Immature natural killer cell (primary cell): ENCODE measurements at regions not wholly inside any gene's neighbourhood (a gene's known extent, or its start where the extent isn't known, plus 50 kb on each side); places are given as distances from the start of the nearest gene placed in this dataset.

Experiments
- DNase-seq, 3 donors: peaks; one replicate each; pipeline ENCODE4 v3.0.0; 2022; ENCODE audit warnings: mixed read lengths in 1 of 3
- H3K27ac Mint-ChIP-seq, 6 donors: one replicate each; pipeline ENCODE4 v1.8.0; 2020; ENCODE audit warnings: mixed read lengths in 6 of 6, mild to moderate bottlenecking in 5 of 6, inconsistent platforms in 4 of 6, moderate library complexity in 3 of 6
- H3K27me3 Mint-ChIP-seq, 3 donors: one replicate each; pipeline ENCODE4 v1.8.0; 2020 to 2021; ENCODE audit warnings: low read depth in 3 of 3, mild to moderate bottlenecking in 3 of 3, mixed read lengths in 3 of 3, moderate library complexity in 3 of 3, inconsistent platforms in 1 of 3
- H3K36me3 Mint-ChIP-seq, 3 donors: one replicate each; pipeline ENCODE4 v1.8.0; 2020; ENCODE audit warnings: mixed read lengths in 3 of 3, inconsistent platforms in 2 of 3, mild to moderate bottlenecking in 2 of 3
- H3K4me1 Mint-ChIP-seq, 2 donors: one replicate each; pipeline ENCODE4 v1.8.0; 2020; ENCODE audit warnings: inconsistent platforms in 2 of 2, mild to moderate bottlenecking in 2 of 2, mixed read lengths in 2 of 2, moderate library complexity in 1 of 2
- H3K4me3 Mint-ChIP-seq, 5 donors: one replicate each; pipeline ENCODE4 v1.8.0; 2020; ENCODE audit warnings: mild to moderate bottlenecking in 5 of 5, mixed read lengths in 5 of 5, inconsistent platforms in 3 of 5, moderate library complexity in 3 of 5
- H3K9me3 Mint-ChIP-seq, 6 donors: one replicate each; pipeline ENCODE4 v1.8.0; 2020; ENCODE audit warnings: mild to moderate bottlenecking in 6 of 6, mixed read lengths in 6 of 6, inconsistent platforms in 4 of 6, moderate library complexity in 3 of 6

DNA sequence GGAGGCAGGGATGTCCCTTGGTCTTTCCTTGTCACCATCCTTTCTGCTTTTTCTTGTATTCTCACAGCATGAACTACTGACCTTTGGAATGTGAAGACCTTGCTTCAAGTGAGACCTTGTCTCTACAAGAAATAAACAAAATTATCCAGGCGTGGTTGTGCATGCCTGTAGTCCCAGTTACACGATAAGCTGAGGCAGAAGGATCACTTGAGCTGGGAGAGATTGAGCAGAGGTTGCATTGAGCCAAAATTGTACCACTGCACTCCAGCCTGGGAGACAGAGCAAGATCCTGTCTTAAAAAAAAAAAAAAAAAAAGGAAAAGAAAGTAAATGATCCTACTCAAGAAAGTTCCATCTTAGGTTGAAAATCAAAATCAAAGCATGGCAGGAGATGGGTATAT lies 173.7 kb downstream of the IRS1 start:
- Mint-ChIP-seq H3K36me3 (no peaks in the 10 kb centered on the region), H3K4me1 (no peaks in the 10 kb centered on the region), H3K27me3 (peaks cover 0 to 8% (median 4%) of the 10 kb centered on the region in 3 donors), H3K9me3 (peaks cover 0 to 3% (median 0%) of the 10 kb centered on the region in 6 donors), H3K27ac (no peak overlapping the region), H3K4me3 (no peak overlapping the region)
- no peak for DNase-seq

DNA sequence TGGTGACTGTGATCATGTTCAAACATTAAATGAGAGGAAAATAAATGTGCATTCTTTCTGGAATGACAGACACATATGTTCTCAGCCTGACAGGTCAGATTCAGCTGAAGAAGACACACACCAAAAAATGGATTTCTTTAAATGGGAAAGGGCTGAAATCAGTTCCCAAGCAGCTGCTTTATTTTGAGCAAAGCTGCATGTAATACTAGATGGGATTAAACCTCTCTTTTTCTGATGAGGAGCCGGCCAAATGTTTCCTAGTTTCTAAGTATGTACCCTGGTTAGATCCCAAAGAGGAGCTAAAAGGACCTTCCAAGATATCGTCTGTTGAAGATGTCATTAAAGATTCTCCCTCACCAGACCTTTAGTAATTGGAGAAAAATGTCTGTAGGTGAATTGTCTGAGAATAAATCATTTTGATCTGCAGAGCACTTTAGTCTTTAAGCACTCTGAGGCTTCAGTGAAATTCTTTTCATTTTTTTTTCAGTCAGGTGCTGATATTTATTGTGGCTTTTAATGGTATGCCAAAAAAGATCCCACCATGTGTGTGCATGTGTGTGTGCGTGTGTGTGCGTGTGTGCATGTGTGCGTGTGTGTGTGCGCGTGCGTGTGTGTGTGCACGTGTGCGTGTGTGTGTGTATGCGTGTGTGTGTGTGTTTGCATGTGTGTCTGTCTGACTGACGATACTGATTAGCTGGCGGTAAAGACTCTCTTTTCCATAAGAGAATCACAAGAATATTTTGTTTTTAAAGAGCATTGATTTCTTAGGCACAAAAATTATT lies 175.8 kb downstream of the IRS1 start:
- DNase-seq = no peak
- Mint-ChIP-seq H3K4me1 (no peaks in the 10 kb centered on the region), H3K9me3 (no peaks in the 10 kb centered on the region), H3K27me3 (peaks cover 0 to 6% (median 4%) of the 10 kb centered on the region in 3 donors), H3K27ac (no peak overlapping the region), H3K36me3 (no peaks in the 10 kb centered on the region), H3K4me3 (no peak overlapping the region)

DNA sequence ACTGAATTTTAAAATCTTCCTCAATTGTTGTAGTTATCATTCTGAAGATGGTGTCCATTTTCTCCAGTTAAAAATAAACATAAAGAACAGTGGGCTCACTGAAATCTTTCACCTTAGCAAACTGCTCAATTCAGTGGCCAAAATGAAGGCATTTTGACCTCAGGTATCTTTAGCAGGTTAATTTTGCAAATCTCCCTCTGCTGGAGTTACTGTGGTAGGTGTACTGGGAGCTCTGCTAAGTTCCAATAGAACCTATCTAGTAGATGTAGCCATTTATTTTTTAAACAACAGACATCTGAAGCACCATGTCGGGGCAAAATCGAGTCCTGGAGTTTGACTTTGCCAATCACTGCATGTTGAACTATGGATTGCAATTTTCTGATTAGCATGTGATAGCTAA lies 177.1 kb downstream of the IRS1 start:
- Mint-ChIP-seq H3K36me3 (no peaks in the 10 kb centered on the region), H3K4me1 (no peaks in the 10 kb centered on the region), H3K27ac (no peak overlapping the region), H3K9me3 (no peaks in the 10 kb centered on the region), H3K27me3 (peaks cover 0 to 6% (median 4%) of the 10 kb centered on the region in 3 donors), H3K4me3 (no peak overlapping the region)
- no peak for DNase-seq

DNA sequence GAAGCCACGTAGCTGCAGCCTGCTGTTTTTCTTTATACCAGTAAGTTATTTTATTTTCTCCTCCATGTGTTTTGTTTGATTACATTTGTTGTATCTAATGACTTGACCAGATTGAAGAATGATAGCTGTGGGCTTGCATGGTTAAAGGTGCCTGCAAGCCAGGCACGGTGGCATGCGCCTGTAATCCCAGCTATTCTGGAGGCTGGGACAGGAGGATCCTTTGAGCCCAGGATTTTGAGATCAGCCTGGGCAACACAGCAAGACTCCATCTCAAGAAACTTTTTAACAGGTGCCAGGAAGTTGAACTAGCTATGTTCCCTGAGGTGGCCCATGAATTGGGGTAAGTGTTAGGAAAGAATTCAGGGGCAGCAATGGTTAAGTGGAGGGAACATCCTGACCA lies 179.4 kb downstream of the IRS1 start:
- Mint-ChIP-seq H3K36me3 (no peaks in the 10 kb centered on the region), H3K27me3 (peaks cover 0 to 4% (median 3%) of the 10 kb centered on the region in 3 donors), H3K4me3 (no peak overlapping the region), H3K27ac (no peak overlapping the region), H3K9me3 (no peaks in the 10 kb centered on the region), H3K4me1 (no peaks in the 10 kb centered on the region)
- no peak for DNase-seq

DNA sequence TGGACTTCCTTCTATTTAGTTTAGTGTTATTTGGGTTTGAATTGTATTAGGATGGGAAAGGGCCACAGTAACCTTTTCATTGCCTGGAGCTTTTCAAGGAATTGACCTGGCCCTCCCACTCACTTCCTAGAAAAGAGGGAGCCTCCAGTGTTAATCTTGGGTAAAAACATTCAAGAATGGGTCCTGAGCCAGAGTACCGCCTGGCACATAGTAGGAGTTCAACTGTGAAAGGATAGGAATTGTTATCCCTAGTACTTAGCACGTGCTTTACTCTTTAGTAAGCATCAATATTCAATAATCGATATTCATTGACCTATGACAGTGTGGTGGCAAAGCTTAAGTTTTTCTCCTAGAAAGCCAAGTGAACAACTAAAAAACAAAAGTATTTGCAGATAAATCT lies 179.9 kb downstream of the IRS1 start:
- peaks cover 0 to 4% (median 3%) of the 10 kb centered on the region in 3 donors for H3K27me3 Mint-ChIP-seq
- H3K4me3 Mint-ChIP-seq = no peak overlapping the region
- H3K36me3 Mint-ChIP-seq = no peaks in the 10 kb centered on the region
- no peaks in the 10 kb centered on the region for H3K4me1 Mint-ChIP-seq
- H3K27ac Mint-ChIP-seq = no peak overlapping the region
- H3K9me3 Mint-ChIP-seq = no peaks in the 10 kb centered on the region
- no peak for DNase-seq

DNA sequence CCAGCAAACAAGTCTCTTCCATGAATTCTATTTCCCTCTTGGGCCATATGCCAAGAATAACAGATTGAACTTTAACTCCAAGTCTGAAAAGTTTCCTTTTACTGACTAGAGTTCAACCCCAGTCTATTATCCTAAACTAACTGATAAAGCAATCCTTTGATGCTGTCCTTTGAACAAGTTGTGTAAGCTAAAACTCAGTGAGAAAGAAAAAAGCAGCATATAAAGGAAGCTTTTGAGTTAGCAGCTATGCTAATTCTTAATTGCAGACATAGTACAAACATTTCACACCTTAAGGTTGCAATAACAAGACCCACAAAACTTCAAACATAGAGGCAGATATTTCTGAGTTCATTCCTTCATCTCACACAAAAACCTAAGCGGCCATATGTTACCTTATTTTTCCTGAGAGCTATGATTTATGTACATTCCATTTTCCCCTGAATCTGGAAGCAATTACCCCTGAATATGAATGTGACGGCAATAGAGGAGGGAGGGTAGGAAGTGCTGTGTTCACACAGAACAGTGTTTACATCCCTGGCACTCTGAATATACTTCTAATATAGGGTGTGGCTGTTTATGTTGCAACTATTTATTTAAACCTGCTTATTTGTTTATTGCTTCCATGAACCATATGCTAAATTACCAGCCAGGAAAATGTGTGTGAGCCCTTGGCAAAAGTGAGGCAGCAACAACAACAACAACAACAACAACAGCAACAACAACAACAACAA lies 180.6 kb downstream of the IRS1 start:
- Mint-ChIP-seq H3K9me3 (no peaks in the 10 kb centered on the region), H3K4me1 (no peaks in the 10 kb centered on the region), H3K27ac (no peak overlapping the region), H3K4me3 (no peak overlapping the region), H3K36me3 (no peaks in the 10 kb centered on the region), H3K27me3 (peaks cover 0 to 4% (median 3%) of the 10 kb centered on the region in 3 donors)
- DNase-seq = no peak

DNA sequence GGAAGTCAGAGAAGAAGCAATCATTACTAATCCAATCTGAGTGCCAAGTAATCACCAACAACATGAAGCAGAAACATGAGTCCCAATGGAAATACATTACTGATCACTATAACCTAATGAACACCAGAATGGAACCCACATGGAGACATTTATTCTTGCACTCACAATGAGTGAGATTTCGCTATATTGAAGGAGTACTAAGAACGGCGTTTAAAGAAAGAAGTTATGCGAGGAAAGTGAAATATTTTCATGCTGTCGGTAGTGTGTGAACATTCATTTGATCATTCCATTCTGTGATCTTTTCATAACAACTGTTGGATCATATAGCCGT lies 181.1 kb downstream of the IRS1 start:
- Mint-ChIP-seq H3K9me3 (no peaks in the 10 kb centered on the region), H3K4me1 (no peaks in the 10 kb centered on the region), H3K27me3 (peaks cover 0 to 4% (median 3%) of the 10 kb centered on the region in 3 donors), H3K27ac (no peak overlapping the region), H3K36me3 (no peaks in the 10 kb centered on the region), H3K4me3 (no peak overlapping the region)
- no peak for DNase-seq

DNA sequence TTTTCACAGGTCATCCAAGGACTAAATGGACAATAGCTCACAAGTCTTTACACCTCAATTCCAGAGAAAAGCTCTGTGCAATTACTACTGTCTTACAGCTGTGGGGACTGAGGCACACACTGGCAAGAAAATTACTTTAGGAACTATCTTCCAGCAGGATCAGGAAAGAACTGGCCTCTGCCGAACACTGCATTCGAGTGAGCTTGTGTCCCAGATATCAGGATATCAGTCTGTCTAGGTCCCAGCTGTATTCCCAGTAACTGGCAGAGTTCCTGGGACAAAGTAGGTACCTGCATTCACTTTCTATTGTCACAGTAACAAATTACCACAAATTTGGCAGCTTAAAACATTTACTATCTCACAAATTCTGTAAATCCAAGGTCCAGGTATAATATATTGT lies 183.7 kb downstream of the IRS1 start:
- Mint-ChIP-seq H3K9me3 (peaks cover 0 to 2% (median 0%) of the 10 kb centered on the region in 6 donors), H3K36me3 (no peaks in the 10 kb centered on the region), H3K27me3 (peaks cover 0 to 5% (median 2%) of the 10 kb centered on the region in 3 donors), H3K4me1 (no peaks in the 10 kb centered on the region), H3K4me3 (no peak overlapping the region), H3K27ac (no peak overlapping the region)
- DNase-seq = no peak

DNA sequence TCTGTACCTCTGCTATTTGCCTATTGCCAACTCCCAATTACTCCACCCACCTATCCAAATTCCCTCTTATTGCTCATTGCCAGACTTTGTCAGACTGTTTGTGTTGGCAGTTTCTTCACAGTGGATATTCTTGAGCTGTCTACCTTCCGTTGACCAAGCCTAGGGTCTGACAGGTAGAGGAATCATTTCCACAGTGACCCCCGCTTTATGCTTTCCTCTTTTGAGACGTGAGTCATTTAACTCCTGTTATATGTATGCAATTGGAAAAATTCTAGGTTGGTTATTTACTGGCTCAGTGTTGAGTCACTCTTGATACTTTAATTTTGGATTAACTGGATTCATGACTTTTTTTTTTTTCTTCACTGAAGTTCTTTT lies 187.7 kb downstream of the IRS1 start:
- no peak overlapping the region for H3K27ac Mint-ChIP-seq
- H3K4me1 Mint-ChIP-seq = no peaks in the 10 kb centered on the region
- no peak overlapping the region for H3K4me3 Mint-ChIP-seq
- DNase-seq = no peak
- H3K27me3 Mint-ChIP-seq = peaks cover 2 to 5% (median 2%) of the 10 kb centered on the region in 3 donors
- no peaks in the 10 kb centered on the region for H3K36me3 Mint-ChIP-seq
- peaks cover 0 to 3% (median 0%) of the 10 kb centered on the region in 6 donors for H3K9me3 Mint-ChIP-seq

DNA sequence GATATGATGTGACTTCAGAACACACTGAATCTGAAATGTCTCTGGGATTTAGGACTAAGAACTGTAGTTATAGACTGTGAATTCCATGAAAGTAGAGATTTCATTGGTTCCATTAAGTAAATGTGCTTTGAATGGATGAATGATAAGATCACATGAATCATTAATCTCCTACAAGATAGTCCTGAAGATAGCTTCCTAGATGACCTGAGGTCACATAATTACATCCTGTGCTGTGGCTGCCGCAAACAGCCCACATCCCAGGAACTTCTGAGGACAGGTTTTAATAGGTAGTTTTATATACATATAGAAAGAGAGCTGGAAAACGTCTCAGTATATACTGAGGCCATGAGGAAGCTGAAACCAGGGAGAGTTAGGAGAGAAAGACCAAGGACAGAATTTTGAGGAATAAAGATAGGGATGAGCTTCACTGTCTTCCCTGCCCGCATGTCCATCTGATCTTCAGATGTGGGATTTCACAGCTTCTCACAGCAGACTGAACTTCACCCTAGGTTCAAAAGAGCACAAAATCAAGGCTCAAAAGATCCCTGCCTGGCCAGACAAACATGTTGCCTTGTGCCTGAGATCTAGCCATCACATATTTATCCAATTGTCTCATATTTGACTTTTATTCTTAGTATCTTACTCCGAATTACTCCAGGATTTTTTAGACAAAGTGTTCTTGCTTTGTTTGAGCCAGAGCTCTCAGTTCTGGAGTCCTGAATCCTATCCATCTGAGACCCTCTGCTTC lies 188.2 kb downstream of the IRS1 start:
- Mint-ChIP-seq H3K4me3 (no peak overlapping the region), H3K27ac (no peak overlapping the region), H3K27me3 (peaks cover 2 to 5% (median 2%) of the 10 kb centered on the region in 3 donors), H3K9me3 (peaks cover 0 to 3% (median 0%) of the 10 kb centered on the region in 6 donors), H3K4me1 (no peaks in the 10 kb centered on the region), H3K36me3 (no peaks in the 10 kb centered on the region)
- DNase-seq = no peak

DNA sequence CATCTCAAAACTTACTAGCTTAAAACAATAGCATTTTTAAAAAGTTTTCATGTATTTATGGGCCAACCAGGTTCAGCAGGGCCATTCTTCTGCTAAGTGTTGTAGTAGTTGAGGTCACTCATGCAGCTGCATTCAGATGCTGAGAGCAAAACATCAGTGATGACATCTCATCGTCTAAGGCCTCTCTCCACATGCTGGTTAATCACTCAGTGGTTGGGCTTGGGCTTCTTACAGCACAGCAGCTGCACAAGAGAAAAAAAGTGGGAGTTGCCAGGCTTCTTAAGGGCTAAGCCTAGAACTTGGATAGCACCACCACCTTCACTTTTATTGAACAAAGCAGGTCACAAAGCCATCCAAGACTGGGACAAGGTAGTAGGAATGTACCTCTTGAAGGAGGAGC lies 190.3 kb downstream of the IRS1 start:
- Mint-ChIP-seq H3K4me3 (no peak overlapping the region), H3K36me3 (no peaks in the 10 kb centered on the region), H3K4me1 (no peaks in the 10 kb centered on the region), H3K9me3 (peaks cover 0 to 3% (median 0%) of the 10 kb centered on the region in 6 donors), H3K27ac (no peak overlapping the region), H3K27me3 (peaks cover 2 to 5% (median 2%) of the 10 kb centered on the region in 3 donors)
- no peak for DNase-seq

DNA sequence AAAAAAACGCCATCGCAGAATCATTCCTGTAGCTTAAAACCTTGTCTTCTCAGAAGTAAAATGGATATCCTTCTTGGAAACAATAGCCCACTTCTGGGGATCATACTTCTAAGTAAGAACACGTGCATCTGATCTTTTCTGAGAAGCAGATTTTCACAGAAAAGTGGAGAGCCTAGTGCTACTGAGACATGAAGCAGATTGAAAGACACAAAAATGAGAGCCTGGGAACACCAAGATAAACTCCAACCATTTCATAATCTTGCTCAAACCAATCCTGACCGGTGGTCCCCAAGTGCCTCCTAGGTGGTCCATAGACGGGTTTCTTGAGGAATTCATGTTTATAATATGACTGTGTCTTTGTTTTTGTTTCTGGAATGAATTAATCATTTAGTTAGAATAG lies 191.2 kb downstream of the IRS1 start:
- Mint-ChIP-seq H3K27ac (no peak overlapping the region), H3K27me3 (peaks cover 2 to 5% (median 2%) of the 10 kb centered on the region in 3 donors), H3K4me1 (no peaks in the 10 kb centered on the region), H3K9me3 (peaks cover 0 to 3% (median 0%) of the 10 kb centered on the region in 6 donors), H3K4me3 (no peak overlapping the region), H3K36me3 (no peaks in the 10 kb centered on the region)
- no peak for DNase-seq

DNA sequence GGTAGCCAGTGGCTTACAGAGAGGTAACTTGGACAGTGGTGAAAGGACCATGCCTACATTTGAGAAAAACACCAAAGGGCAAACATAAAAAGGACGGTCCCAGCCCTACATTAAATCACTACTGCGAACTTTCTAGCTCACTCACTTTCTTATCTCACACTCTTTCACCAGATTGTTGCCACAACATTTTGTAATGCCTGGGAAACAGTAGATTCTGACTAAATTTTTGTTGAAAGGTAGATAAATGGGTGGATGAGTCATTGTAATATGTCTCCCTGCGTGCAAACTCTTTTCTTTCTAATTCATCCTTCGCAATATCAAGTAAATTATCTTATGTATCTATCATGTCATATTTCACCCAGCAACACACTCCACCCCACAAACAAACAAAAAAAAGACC lies 192.2 kb downstream of the IRS1 start:
- H3K9me3 Mint-ChIP-seq = peaks cover 0 to 1% (median 0%) of the 10 kb centered on the region in 6 donors
- H3K4me3 Mint-ChIP-seq = no peak overlapping the region
- no peaks in the 10 kb centered on the region for H3K4me1 Mint-ChIP-seq
- H3K27ac Mint-ChIP-seq = no peak overlapping the region
- no peak for DNase-seq
- H3K27me3 Mint-ChIP-seq = peaks cover 2 to 5% (median 2%) of the 10 kb centered on the region in 3 donors
- H3K36me3 Mint-ChIP-seq = no peaks in the 10 kb centered on the region

DNA sequence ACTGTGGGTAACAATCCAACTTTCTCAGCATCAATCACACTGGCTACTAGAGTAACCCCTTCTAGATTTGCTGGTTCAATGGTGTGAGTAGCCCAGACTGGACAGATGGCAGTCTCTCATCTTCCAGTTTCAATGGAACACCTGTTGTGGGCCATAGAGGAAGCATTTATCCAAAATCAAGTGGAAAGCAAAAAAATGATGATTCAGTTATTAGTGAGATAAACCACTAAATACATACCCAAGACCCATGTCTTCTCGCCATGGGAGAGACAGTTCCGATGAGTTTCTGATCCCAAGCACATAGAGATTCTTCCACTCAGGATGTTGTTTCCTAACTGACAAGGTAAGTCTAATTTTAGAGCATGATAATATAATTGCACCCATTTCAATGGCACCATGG lies 194.0 kb downstream of the IRS1 start:
- DNase-seq = no peak
- no peaks in the 10 kb centered on the region for H3K36me3 Mint-ChIP-seq
- H3K4me3 Mint-ChIP-seq = no peak overlapping the region
- H3K9me3 Mint-ChIP-seq = peaks cover 0 to 1% (median 0%) of the 10 kb centered on the region in 6 donors
- no peak overlapping the region for H3K27ac Mint-ChIP-seq
- H3K4me1 Mint-ChIP-seq = no peaks in the 10 kb centered on the region
- H3K27me3 Mint-ChIP-seq = peaks cover 0 to 2% (median under 1%) of the 10 kb centered on the region in 3 donors
